GM18519 (cell line): ENCODE measurements at regions not wholly inside any gene's neighbourhood (a gene's known extent, or its start where the extent isn't known, plus 50 kb on each side); places are given as distances from the start of the nearest gene placed in this dataset.

Experiments
- ATAC-seq: cut with Tn5 transposase; IDR thresholded peaks from one replicate; pipeline ENCODE4 v1.9.1; 2021; ENCODE audit warnings: mild to moderate bottlenecking, moderate library complexity; ENCODE audit not compliant: unreplicated experiment, low FRiP score

DNA sequence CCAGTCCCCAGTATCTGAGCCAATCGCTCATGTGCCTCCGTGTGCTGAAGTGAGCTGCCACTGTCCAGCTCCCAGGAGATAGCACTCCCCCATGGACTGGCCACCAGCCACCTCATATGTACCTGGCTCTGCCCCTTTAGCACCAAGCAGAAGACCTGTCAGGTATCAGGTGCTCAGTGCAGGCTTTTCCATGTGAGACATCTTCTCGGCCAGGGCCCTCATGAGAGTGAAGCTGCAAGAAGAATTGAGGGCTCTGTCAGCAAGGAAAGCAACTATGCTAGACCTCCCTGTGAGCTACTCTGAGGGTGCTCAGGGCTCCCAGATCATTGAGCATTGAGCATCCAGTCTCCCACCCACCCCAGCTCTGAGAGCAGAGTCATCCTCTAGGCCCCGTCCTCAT is 264.2 kb upstream of the ADAMTS16 start:
- no peak for ATAC-seq

DNA sequence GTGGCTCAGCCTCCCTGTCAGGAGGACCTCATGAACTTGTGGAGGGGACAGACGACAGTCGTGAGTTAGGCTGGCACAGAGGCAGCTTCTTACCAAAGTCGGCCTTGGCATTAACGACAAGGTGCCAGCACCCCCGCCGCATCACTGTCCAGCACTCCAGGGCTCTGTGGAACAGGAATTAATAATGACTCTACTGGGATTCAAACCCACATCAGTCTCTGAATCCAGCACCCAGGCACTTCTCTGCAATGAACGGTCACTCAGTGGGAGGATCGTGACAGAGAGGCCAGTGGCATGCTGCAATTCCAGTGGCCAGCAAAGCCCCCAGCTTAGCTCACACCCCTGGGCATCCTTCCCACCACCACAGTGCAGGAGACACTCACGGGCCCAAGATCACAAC is 263.3 kb upstream of the ADAMTS16 start:
- ATAC-seq: no peak

DNA sequence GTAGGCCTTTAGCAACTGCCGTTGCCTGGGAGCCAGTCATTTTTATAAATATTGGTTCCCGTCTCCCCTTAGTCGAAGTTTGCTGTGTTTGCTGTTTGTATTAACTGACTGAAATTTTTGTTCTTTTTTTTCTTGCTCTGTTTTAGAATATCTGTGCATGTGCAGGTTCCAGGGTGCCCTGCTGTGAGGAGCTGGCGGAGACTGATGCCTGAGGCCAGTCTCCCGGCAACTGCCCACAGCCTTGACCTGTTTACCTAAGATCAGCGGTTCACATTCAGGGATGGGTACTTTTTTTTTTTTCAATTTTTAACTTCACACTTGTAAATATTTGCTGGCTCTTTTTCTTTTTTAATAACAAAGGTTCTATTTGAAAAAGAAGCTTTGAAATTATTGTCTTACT is 262.6 kb upstream of the ADAMTS16 start:
- ATAC-seq: no peak

DNA sequence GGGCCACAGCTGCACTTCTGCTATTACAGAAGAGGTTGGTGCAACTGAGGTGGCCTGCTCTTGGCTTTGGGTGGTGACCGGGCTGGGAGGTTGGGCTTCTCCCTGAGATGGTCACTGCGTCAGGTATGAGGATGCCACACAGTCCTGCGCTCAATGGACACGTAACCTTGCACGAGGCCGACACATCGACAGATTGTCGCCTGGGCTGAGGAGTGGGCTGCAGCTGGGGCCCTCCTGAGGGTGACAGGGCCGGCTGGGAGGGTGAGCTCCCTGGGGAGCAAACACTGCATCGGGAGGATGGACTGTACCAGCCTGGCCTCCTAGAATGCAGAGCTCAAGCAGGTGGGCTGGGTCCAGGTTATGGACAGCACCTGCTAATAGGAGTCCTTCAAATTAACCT is 261.1 kb upstream of the ADAMTS16 start:
- ATAC-seq: no peak

DNA sequence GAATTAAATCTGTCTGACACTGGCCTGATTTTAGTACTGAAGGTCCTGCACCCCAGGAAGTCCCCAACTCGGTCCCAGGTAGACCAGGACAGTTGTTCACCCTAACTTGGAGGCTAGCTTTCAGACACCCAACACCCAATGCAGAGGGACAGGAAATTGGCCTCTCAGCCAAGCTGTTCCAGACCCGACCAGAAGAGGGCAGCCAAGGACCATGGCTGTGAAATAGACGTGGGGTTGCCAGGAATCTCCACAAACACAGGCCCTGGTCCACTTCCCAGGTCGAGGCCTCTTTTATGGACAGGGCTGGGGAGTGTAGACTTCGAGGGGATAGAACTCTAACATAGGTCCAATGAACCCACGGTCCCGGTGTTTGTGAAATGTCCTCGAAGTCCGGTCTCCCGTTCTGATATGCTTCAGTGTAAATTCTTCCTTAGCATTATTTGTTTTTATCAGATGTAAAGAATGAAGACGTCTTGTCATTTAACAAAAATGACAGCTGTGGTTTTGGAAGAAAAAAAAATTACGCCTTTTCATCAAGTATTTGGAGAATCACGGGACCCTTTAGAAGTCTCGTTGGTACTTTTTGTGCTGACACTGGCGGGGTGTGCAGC is 260.3 kb upstream of the ADAMTS16 start:
- peak; percentile 84 for ATAC-seq

DNA sequence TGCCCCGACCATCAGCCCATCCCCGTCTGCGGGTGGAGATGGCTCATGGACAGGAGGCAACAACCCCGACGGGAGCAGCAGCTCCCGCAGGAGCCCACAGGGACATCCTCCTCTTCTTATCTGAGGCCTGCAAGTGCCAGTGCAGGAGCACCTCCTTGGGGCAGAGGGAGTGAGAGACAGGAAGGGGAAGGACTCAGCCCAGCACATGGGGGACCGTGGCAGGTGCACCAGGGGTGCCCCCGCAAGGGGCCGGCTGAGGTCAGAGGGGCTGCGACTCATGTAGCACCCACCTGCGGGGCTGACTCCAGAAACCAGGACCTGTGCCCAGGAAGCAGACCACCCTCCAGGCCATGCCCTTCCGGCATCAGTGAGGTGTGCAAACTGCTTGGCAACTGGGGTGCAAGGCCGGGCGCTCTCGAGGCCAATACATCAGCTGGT is 259.8 kb upstream of the ADAMTS16 start:
- ATAC-seq: no peak

DNA sequence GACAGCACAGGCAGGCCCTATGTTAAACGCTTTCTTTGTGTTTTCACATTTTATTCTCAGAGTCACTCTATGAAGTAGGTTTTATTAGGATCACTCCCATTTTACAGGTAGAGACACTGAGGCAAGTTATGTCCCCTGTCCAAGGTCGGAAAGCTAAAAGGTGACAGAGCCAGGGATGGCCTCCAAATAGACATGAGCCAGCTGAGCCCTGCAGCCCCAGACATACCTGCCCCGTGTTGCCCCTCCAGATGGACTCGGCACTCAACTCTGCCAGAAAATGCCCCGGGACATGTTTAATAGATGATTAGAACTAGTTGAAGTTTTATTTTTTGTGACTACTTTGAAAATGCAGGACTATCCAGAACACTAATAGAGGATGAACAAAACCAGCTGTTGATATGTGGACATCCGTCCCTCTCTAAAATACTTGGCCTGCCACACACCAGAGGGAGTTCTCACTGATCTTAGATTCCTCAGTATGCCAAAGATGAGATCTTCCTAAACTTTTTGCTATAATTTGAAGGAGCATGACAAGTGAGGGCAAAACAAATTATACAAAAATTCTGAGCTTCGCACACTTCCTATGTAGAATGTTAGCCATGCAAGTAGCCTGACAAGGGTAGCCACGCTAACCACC is 258.6 kb upstream of the ADAMTS16 start:
- no peak for ATAC-seq

DNA sequence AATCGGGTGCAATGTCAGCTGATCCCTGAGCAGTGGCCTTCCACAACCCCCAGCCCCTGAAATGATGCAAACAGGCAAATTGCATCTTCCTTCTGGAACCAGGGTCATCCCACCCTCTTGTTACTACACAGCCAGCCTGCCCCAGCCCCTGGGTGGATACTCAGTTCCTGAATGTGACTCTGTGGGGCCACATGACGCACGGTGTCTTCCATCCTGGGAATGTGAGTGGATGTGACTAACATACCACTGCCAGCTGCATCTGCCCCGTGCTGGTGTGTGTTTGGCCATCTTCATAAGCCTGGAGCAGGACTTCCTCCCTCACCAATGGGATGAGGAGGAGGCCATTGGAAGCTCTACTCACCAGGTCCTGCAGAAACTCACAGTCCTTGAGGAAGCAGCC is 257.9 kb upstream of the ADAMTS16 start:
- no peak for ATAC-seq

DNA sequence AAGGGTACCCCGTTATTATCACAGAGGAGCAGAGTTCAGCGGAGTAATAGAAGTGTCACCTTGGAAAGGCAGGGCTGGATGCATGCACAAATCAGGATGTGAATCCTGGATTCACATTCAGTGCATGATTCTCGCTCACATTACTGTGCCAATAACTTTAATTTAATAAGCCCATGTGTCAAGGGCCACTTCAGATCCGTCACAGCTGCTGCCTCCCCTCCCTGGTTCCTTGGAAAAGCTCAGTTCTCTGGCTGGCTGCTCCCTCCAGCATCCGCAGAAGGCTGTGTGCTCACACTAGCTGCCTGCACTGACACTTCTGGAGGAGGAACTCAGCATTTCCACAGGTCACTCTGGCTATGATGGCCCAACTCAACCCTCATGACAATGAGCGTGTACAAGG is 256.8 kb upstream of the ADAMTS16 start:
- ATAC-seq: no peak

DNA sequence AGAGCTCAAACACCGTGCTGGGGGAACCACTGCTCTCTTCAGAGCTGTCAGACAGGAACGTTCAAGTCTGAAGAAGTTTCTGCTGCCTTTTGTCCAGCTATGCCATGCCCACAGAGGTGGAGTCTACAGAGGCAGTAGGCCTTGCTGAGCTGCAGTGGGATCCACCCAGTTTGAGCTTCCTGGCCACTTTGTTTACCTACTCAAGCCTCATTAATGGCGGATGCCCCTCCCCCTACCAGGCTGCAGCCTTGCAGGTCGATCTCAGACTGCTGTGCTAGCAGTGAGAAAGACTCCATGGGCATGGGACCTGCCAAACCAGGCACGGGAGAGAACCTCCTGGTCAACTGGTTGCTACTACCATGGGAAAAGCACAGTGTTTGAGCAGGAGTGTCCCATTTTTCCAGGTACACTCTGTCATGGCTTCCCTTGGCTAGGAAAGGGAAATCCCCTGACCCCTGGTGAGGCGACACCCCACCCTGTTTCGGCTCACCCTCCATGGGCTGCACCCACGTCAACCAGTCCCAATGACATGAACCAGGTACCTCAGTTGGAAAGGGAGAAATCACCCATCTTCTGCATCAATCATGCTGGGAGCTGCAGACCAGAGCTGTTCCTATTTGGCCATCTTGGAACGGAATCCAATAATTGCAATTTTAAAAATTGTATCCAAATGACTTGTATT is 246.9 kb upstream of the ADAMTS16 start:
- ATAC-seq: no peak

DNA sequence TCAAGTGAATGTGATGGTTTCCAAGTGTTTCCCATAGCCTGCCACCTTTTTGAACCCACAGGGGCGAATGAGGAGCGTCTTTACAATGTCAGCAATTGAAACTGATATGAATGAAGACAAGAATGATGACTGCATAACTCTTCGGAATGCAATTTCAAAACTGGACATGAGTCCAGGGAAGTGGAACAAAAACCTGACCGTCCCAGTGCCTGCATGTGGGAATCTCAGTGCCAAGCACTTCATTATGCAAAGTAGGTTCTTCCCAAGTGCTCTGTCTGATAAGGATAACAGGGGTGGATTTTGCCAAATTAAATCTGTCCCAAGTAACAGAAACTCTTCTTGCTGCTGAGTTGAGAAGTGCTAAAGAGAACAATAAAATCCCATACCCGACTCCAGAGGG is 243.8 kb upstream of the ADAMTS16 start:
- no peak for ATAC-seq

DNA sequence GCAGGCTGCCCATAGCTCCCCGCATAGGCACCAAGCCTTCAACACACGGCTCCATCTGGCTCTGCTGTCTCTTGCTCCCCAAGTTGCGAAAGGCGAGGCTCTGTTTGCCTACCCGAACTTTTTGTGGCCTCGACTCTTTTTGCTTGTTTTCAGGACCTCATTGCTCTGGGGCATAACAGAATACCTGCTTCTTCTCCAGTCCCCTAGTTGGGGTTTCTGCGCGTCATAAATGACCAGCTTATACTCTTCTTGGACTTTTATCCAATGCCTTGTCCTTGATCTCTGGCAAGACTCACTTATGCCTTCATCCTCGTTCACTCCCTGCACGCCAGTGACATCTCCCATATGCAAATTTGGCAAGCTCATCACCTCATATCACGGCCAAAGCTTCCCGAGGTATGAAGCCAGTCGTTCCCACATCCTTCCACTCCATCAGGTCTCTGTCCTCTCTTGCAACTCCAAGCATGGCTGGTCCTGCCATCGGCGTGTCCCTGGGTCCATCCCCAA is 238.8 kb upstream of the ADAMTS16 start:
- no peak for ATAC-seq

DNA sequence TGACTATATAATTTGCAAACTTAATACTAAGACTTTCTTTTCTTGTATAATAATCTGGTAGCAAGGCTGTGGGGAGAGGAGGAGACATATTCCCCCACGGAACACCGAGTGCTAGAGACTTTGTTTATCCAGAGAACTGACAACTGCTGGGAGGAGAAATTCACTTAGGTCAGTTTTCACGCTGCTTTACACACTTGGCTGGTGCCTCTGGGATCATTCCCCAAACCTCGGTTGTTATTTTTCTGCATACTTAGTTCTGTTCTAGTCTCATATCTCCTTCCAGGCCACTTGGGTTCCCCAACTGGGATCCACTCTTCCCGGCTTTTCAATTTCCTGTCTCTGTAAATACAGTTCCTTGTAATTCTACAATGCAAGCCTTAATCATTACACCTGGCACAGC is 238.2 kb upstream of the ADAMTS16 start:
- no peak for ATAC-seq

DNA sequence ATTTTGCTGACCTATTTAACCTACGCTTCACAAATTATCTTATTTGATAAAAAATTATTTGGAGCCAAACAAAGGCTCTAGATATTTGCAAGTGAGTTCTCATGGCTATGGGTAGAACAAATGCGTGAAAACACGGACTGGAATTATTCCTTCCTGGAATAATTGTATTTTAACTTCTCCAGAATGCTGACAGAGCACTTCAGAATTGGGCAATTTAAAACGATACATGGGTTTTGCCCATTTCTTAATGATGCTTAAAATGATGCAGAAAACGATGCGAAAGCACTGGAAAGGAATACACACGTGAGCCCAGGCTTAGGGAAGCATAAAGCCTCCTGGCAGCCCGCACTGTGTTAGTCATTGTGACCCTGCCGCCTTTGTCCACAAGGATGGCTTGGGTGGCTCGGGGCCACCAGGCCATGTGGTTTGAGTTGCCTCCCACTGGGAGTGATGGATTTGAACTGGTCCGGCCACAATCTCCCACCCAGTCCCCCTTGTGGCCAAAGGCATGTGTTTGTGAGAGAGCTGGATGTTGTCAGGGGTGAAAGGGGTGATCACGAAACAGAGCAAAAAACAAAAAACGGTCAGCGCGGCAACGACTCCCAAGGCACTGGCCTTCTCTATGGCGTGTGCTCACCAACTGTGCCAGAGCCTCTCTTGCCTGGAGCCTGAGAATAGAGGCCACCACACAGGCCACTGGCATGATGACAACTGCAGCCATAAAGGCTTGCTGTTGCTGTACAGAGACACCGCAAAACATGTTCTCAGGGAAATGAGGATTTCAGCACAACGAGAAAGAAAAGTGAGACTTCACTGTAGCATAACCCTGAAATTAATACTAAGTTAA is 234.2 kb upstream of the ADAMTS16 start:
- no peak for ATAC-seq

DNA sequence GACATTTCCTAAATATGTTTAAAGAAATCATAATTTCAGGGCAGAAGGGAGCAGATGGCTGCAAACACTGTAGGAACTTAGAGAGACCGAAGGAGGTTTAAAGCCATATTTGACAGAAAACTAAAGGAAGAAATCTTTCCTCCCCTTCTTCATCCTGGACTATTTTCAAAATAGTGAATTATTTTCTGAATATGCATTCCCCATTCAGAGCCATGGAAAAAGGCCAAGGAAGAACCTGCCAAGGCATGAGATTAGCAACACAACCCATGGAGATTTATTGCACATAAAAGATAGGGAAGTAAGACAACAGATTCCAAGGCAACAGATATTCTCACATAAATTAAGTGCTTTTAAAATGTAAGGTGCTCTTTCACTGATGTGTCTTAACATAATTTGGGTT is 233.3 kb upstream of the ADAMTS16 start:
- ATAC-seq: no peak

DNA sequence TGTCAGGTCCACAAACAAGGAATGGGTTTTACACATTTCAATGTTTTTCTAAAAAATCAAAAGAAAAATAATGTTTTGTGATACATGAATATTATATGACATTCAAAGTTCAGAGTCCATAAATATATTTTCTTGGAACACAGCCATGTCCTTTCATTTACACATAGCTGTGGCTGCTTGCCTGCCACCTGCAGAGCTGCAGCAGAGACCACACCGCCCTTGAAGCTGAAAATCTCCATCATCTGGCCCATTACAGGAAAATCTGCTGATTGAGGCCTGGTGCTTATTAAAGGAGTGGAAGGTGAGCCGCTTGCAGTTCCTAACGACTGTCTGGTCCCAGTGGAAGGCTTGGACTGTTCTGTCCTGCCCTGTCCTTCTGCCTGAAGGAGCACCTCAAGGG is 232.6 kb upstream of the ADAMTS16 start:
- no peak for ATAC-seq

DNA sequence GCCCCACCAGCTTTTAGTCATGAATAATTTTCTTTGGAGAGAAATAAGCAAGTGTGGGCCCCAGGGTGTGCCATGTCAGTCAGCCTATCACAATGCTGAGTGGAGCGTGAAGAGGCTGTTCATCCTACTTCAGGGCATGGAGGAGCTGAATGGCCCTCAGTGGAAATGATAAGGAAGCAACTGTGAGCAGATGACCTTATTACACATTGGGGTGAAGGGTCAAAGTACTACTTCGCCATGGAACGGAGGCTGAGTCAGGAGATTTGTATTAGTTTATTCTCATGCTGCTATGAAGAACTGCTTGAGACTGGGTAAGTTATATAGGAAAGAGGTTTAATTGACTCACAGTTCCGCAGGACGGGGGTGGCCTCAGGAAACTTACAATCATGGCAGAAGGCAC is 231.0 kb upstream of the ADAMTS16 start:
- no peak for ATAC-seq

DNA sequence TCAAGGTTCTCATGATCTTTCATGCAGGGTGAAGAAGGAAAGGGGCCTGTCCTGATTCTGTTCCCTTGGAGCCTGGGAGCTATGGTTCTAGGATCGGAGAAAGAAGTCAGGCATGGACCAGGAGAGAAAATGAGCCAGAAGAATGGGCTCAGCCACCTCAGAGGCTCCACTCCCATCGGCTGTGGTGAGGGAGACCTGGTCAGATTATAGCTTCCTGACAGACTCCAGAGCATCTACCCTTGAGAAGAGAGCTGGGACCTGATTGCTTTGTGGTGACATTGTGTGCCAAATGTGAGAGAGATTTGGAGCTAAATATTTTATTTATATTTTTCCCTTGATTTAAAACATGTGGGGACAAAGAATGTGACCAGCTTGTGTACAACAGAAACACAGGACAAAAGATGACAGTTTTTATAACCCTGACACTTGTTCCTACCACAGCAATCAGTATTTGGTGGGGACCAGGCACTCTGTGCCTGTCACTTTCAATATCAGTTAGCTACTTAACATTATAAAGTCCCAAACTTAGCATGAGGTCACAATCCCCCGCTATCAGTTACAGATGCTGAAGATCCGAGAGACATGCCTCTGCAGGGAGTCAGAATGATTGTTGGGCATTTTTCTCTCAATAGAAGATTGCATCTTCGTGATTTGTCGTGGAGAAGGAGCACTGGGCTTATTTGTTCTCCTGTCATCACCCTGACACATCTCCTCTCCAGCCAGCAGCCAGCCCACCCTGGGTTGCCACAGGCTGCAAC is 228.3 kb upstream of the ADAMTS16 start:
- ATAC-seq: no peak

DNA sequence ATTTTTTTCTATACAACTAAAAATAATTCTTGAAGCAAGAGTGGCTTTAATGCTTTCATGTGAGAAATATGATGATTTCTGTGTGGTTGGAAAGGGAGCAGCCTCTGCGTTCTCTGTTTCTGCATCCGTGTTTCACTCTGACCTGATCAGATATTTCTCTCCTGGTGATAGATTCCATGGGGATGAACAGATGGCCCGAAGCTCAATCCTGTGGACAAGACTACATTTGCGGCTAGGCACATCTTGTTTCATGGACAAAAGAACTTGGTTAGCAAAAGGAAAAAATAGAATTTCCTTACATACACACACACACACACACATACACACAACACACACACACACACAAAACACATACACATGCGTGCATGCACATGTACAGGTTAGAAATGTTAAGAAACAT is 218.2 kb upstream of the ADAMTS16 start:
- no peak for ATAC-seq

DNA sequence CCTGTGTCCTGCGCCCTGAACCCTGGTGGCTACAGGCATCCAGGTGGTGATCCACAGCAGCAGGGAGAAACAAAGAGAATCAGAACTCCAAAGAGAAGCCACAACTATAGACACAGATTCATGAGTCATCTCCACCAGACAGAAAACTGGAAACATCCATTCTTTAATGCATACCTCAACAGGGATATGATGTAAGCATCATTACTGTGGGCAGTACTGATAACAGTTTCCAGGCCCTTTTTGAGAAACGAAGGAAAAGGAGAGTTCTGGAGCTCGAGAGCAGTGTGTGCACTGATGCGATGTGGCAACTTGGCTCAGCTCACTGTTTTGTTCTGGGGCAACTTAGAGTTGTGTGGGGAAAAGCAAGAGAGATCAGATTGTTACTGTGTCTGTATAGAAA is 215.6 kb upstream of the ADAMTS16 start:
- no peak for ATAC-seq
